ENCODE measurements at regions not wholly inside any gene's neighbourhood (a gene's known extent, or its start where the extent isn't known, plus 50 kb on each side); places are given as distances from the start of the nearest gene placed in this dataset.
A peak's percentile ranks its signal among the peaks of the same experiment; 100 is the strongest.

DNA sequence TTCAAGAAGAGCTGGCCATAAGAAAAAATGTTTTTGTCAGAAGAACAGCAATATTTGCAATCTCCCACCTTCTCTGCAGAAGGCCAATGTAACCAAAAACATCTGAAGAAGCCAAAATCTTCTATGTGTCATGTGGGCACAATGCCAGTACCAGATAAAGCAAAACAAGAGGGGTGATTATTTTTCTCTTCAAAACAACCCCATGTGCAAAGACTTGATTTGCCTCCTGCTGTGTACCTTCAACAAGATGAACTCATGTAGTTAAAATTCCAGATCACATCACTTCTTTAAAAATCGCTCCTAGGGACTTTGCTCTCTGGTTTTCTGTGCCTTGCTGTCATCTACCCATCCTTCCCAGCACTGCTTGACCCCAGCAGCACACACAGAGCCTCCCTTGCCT lies 134.0 kb upstream of the MAP3K1 start:
- Histone ChIP-seq H3K9me2 (no peaks in the 10 kb centered on the region), H3F3A (replicated peaks; ENCODE audit: insufficient read depth) (no peaks in the 10 kb centered on the region), H3K36me3 (replicated peaks in 1 of 2; ENCODE audit: control insufficient read depth in 1 of 2, insufficient read depth in 2 of 2, low read length in 1 of 2) (no peaks in the 10 kb centered on the region), H3K4me1 (ENCODE audit: control insufficient read depth in 1 of 2, insufficient read depth in 2 of 2, low read depth in 1 of 2, low read length in 1 of 2) (peaks cover 0 to 2% of the 10 kb centered on the region in 2 experiments; a peak in 2 of 4 replicates), H3K4me2 (no peak overlapping the region), H2AFZ (ENCODE audit: low read depth) (no peak overlapping the region), H3K4me3 (ENCODE audit: low read depth in 2 of 2, low read length in 1 of 2) (no peak overlapping the region), H3K79me2 (ENCODE audit: insufficient read depth) (no peaks in the 10 kb centered on the region), H4K20me1 (ENCODE audit: insufficient read depth) (no peaks in the 10 kb centered on the region), H3K9ac (no peak overlapping the region), H3K27ac (ENCODE audit: low read depth in 2 of 2, low read length in 1 of 2) (no peak overlapping the region), H3K9me3 (no peaks in the 10 kb centered on the region), H3K27me3 (ENCODE audit: insufficient read depth) (no peaks in the 10 kb centered on the region)
- peak; percentile 15; the same call in 1 of the 2 replicates for TF ChIP-seq NFIC (IDR thresholded peaks at IDR 0.05; ENCODE audit: borderline replicate concordance)
- TF ChIP-seq, protein P1, sequence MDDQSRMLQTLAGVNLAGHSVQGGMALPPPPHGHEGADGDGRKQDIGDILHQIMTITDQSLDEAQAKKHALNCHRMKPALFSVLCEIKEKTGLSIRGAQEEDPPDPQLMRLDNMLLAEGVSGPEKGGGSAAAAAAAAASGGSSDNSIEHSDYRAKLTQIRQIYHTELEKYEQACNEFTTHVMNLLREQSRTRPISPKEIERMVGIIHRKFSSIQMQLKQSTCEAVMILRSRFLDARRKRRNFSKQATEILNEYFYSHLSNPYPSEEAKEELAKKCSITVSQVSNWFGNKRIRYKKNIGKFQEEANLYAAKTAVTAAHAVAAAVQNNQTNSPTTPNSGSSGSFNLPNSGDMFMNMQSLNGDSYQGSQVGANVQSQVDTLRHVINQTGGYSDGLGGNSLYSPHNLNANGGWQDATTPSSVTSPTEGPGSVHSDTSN (IDR thresholded peaks at IDR 0.05) = no peak
- CTCF ChIA-PET = no interaction called here
- POLR2A ChIA-PET = no interaction called here
- 50% methylated on average over 1 of the region's 1 CpG for WGBS (ENCODE audit: low lambda C conversion rate)
- DNase-seq = no peak

DNA sequence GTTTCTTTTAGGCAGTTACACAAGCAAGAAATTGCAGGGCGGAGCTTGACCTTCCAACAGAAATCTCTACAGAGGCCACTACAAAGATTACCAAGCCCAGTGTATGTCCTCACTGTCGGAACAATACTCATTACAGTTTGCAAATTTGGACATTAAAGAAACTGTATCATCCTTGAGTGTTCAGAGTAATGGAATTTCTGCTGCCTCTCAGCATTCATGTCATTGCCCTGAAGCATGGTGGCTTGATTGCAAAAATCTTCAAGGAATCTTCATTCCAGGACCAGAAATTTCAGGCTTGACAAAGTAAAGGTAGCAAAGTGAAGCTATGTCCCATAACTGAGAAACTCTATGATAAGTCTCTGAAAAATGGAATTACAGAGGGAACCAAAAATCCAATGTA lies 134.6 kb upstream of the MAP3K1 start:
- Histone ChIP-seq H3K4me1 (ENCODE audit: control insufficient read depth in 1 of 2, insufficient read depth in 2 of 2, low read depth in 1 of 2, low read length in 1 of 2) (no peaks in the 10 kb centered on the region), H3F3A (replicated peaks; ENCODE audit: insufficient read depth) (no peaks in the 10 kb centered on the region), H3K4me3 (ENCODE audit: low read depth in 2 of 2, low read length in 1 of 2) (no peak overlapping the region), H4K20me1 (ENCODE audit: insufficient read depth) (no peaks in the 10 kb centered on the region), H3K27ac (ENCODE audit: low read depth in 2 of 2, low read length in 1 of 2) (no peak overlapping the region), H3K4me2 (no peak overlapping the region), H3K9ac (no peak overlapping the region), H3K36me3 (replicated peaks in 1 of 2; ENCODE audit: control insufficient read depth in 1 of 2, insufficient read depth in 2 of 2, low read length in 1 of 2) (no peaks in the 10 kb centered on the region), H3K9me2 (no peaks in the 10 kb centered on the region), H3K9me3 (no peaks in the 10 kb centered on the region), H3K27me3 (ENCODE audit: insufficient read depth) (no peaks in the 10 kb centered on the region), H3K79me2 (ENCODE audit: insufficient read depth) (no peaks in the 10 kb centered on the region), H2AFZ (ENCODE audit: low read depth) (no peak overlapping the region)
- no peak for TF ChIP-seq SIN3A (IDR thresholded peaks at IDR 0.05; ENCODE audit: borderline replicate concordance, low read depth, low read length)
- no peak for TF ChIP-seq NRF1 (IDR thresholded peaks at IDR 0.05; ENCODE audit: low read depth, low read length)
- no peak for TF ChIP-seq YY1 (IDR thresholded peaks at IDR 0.05; ENCODE audit: low read depth)
- TF ChIP-seq FOXM1 (IDR thresholded peaks at IDR 0.05; ENCODE audit: low read depth) = no peak
- TF ChIP-seq TEAD4 (IDR thresholded peaks at IDR 0.05; ENCODE audit: borderline replicate concordance, insufficient read depth) = no peak
- no peak for TF ChIP-seq MXI1 (IDR thresholded peaks at IDR 0.05; ENCODE audit: low read depth, low read length)
- TF ChIP-seq, protein P2, sequence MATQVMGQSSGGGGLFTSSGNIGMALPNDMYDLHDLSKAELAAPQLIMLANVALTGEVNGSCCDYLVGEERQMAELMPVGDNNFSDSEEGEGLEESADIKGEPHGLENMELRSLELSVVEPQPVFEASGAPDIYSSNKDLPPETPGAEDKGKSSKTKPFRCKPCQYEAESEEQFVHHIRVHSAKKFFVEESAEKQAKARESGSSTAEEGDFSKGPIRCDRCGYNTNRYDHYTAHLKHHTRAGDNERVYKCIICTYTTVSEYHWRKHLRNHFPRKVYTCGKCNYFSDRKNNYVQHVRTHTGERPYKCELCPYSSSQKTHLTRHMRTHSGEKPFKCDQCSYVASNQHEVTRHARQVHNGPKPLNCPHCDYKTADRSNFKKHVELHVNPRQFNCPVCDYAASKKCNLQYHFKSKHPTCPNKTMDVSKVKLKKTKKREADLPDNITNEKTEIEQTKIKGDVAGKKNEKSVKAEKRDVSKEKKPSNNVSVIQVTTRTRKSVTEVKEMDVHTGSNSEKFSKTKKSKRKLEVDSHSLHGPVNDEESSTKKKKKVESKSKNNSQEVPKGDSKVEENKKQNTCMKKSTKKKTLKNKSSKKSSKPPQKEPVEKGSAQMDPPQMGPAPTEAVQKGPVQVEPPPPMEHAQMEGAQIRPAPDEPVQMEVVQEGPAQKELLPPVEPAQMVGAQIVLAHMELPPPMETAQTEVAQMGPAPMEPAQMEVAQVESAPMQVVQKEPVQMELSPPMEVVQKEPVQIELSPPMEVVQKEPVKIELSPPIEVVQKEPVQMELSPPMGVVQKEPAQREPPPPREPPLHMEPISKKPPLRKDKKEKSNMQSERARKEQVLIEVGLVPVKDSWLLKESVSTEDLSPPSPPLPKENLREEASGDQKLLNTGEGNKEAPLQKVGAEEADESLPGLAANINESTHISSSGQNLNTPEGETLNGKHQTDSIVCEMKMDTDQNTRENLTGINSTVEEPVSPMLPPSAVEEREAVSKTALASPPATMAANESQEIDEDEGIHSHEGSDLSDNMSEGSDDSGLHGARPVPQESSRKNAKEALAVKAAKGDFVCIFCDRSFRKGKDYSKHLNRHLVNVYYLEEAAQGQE (IDR thresholded peaks at IDR 0.05; ENCODE audit: low read depth, low read length) = no peak
- no peak for TF ChIP-seq ELF1 (IDR thresholded peaks at IDR 0.05)
- TF ChIP-seq EP300 (IDR thresholded peaks at IDR 0.05; ENCODE audit: borderline replicate concordance in 1 of 2, low read depth in 1 of 2, low read length in 1 of 2) = no peak
- no peak for TF ChIP-seq FOSL2 (IDR thresholded peaks at IDR 0.05; ENCODE audit: borderline replicate concordance, low read depth)
- TF ChIP-seq POLR2AphosphoS5 (IDR thresholded peaks at IDR 0.05; ENCODE audit: low read depth, low read length) = no peak
- no peak for TF ChIP-seq EZH2phosphoT487 (IDR thresholded peaks at IDR 0.05; ENCODE audit: borderline replicate concordance, low read depth)
- no peak for TF ChIP-seq RAD21 (IDR thresholded peaks at IDR 0.05; ENCODE audit: low read length)
- TF ChIP-seq, protein P3, sequence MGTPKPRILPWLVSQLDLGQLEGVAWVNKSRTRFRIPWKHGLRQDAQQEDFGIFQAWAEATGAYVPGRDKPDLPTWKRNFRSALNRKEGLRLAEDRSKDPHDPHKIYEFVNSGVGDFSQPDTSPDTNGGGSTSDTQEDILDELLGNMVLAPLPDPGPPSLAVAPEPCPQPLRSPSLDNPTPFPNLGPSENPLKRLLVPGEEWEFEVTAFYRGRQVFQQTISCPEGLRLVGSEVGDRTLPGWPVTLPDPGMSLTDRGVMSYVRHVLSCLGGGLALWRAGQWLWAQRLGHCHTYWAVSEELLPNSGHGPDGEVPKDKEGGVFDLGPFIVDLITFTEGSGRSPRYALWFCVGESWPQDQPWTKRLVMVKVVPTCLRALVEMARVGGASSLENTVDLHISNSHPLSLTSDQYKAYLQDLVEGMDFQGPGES (IDR thresholded peaks at IDR 0.05; ENCODE audit: low read depth, low read length) = no peak
- TF ChIP-seq RFX5 (IDR thresholded peaks at IDR 0.05; ENCODE audit: low read length) = no peak
- DNase-seq = no peak
- ChIA-PET CTCF (interaction anchor here (0.8 to 1.1 kb wide), 2 partner anchors 11 to 416 kb away, joined by 3 read pairs; no protein-coding TSS in a partner anchor), POLR2A (no interaction called here)
- 69% methylated on average over 2 of the region's 2 CpGs for WGBS (ENCODE audit: low lambda C conversion rate)
